ENCODE measurements at regions not wholly inside any gene's neighbourhood (a gene's known extent, or its start where the extent isn't known, plus 50 kb on each side); places are given as distances from the start of the nearest gene placed in this dataset.

- TF ChIP-seq TAF1 (IDR thresholded peaks at IDR 0.05; ENCODE audit: borderline replicate concordance, insufficient read depth, low read length) (no peak), POLR2AphosphoS5 (IDR thresholded peaks at IDR 0.05; ENCODE audit: low read depth, low read length) (no peak)
- TF ChIP-seq, protein P1, sequence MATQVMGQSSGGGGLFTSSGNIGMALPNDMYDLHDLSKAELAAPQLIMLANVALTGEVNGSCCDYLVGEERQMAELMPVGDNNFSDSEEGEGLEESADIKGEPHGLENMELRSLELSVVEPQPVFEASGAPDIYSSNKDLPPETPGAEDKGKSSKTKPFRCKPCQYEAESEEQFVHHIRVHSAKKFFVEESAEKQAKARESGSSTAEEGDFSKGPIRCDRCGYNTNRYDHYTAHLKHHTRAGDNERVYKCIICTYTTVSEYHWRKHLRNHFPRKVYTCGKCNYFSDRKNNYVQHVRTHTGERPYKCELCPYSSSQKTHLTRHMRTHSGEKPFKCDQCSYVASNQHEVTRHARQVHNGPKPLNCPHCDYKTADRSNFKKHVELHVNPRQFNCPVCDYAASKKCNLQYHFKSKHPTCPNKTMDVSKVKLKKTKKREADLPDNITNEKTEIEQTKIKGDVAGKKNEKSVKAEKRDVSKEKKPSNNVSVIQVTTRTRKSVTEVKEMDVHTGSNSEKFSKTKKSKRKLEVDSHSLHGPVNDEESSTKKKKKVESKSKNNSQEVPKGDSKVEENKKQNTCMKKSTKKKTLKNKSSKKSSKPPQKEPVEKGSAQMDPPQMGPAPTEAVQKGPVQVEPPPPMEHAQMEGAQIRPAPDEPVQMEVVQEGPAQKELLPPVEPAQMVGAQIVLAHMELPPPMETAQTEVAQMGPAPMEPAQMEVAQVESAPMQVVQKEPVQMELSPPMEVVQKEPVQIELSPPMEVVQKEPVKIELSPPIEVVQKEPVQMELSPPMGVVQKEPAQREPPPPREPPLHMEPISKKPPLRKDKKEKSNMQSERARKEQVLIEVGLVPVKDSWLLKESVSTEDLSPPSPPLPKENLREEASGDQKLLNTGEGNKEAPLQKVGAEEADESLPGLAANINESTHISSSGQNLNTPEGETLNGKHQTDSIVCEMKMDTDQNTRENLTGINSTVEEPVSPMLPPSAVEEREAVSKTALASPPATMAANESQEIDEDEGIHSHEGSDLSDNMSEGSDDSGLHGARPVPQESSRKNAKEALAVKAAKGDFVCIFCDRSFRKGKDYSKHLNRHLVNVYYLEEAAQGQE (IDR thresholded peaks at IDR 0.05; ENCODE audit: insufficient read depth in 1 of 2, low read depth in 2 of 2, low read length in 2 of 2) = no peak
These were observed 1914.1 kb upstream of the IGFBP7 start for GRCh38 chr4:59024257-59024656.

Measured in PFSK-1 (cell line).